ENCODE measurements at regions not wholly inside any gene's neighbourhood (a gene's known extent, or its start where the extent isn't known, plus 50 kb on each side); places are given as distances from the start of the nearest gene placed in this dataset.

- TF ChIP-seq GATA2 (IDR thresholded peaks at IDR 0.05; ENCODE audit: low read depth, low read length) (no peak), GATA3 (IDR thresholded peaks at IDR 0.05; ENCODE audit: low read depth, low read length) (no peak)
These were observed 452.1 kb upstream of the PTPRD start for GRCh38 chr9:11064909-11065308.
